IPS DF 4.7 (cell line): ENCODE measurements at regions not wholly inside any gene's neighbourhood (a gene's known extent, or its start where the extent isn't known, plus 50 kb on each side); places are given as distances from the start of the nearest gene placed in this dataset.

Experiments used
- DNase-seq: peaks from one replicate; pipeline ENCODE4 v3.0.0-alpha.2; 2013; ENCODE audit warnings: low spot score; ENCODE audit errors: extremely low read depth

DNA sequence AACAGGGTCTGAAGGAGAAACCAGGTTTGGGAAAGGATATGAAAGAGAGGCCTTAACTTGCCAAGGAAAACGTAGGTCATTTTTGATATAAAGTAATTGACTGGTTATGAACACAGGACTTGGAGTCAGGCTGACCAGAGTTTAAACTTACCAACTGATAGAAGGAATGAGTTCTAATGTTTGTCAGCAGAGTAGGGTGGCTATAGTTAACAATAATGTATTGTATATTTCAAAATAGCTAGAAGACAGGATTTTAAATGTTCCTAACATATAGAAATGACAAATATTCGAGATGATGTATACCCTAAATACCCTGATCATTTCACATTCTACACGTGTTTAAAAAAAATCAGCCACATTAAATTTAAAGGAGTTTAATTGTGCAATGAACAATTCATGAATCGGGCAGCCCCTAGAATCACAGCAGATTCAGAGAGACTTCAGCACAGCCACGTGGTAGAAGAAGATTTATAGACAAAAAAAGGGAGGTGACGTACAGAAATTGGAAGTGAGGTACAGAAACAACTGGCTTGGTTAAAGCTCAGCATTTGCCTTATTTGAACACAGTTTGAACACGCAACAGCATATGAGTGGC, 52.5 kb upstream of the PLEKHG7 start:
- no peak for DNase-seq

DNA sequence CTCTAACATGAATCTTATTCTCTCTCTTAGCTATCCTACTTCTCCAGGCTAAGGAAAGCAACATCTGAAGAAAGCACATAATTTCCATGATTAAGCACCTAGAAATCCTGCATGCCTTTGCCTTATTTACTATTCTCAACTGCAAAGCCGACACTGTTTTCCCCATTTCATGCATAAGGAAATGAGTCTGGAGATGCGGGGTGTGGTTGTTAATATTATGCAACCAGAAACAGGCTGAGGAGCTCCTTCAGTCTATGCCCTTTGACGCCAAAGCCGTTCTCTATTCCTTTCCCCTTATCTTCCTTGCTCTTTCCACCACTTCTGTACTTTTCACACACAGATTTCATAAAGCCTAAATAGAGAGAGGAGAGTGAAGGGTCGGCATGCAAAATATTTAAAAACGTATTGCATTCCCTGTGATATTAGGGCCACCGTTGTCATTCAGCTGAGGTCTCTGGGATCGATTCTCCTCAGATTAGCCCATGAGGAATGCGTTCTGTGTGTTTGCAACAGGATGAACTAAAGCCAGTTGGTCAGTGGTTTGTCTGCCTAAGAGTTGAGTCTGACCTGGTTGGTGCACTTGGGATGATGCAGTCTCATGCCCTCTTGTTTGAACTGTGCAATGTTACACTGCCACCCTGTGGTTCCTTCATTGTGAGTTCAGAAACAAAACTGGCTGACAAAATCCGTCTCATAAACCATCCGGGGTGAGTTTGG, 53.1 kb upstream of the PLEKHG7 start:
- DNase-seq, result peak; percentile 86

DNA sequence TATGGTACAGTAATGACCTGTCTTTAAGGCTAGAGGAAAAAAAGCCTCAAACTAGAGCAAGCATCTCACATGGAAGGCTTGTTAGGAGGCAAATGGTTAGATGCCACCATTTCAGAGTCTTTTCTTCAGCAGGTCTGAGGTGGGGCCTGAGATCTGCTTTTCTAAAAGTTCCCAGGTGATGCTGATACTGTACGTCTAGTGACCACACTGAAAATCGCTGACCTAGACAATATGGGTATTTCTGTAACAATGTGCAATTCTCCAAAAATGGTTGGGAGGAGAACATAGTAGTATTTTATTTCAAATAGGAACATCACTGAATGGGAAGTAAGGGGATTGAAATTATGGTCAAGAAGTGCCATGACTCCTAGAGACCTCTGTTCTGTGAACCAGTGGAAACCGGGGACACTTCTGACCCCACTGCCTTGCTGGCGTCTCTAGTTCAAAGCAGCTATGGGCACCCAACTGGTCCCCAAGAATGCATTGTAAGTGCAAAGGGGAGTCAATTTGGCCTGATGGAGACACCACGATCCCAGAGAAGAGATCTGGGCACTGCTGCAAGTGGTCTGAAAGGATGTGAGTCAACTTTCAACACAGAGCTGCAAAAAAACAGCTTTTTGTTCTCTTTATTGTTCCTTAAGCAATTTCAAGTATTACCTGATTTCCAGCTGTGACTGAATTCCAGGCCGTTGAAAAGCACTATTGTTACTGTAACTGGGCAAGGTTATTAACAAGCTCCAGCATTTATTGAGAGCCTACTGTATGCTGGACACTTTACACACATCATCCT, 54.4 kb upstream of the PLEKHG7 start:
- peak; percentile 16 for DNase-seq

DNA sequence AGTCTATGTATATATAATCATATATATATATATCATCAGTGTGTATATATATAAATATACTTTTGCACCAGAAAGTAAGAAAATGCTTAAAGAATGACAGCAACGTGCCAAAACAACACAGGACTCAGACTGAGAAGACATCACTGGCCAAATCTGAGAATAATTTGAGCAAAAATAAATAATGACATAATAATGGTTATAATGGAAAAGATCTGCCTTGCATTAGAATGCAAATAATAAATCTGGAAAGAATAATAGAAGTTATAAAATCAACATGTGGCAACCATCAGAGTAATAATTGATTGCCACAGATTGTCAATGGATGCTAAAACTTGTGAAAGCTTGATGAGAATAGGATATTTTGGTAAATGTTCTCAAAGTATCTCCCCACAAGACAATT, 61.5 kb upstream of the PLEKHG7 start:
- no peak for DNase-seq

DNA sequence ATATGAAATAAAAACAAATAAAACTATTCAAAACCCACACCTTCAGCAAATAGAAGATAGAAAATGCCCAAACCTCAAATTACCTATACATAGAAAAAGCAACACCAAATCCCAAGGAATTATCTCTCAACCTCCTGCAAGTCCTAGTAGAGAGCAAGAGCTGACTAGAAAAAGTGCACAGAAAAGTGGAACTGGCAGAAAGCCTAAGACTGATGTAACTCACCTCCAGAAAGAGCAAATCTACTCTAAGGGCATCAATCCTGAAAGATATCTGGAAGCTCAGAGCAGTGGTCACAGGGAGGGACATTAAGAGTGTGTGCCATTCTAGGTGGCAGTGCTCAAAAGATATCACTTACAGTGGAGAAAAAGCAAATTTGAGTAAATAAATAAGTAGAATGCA, 62.1 kb upstream of the PLEKHG7 start:
- DNase-seq, result no peak

DNA sequence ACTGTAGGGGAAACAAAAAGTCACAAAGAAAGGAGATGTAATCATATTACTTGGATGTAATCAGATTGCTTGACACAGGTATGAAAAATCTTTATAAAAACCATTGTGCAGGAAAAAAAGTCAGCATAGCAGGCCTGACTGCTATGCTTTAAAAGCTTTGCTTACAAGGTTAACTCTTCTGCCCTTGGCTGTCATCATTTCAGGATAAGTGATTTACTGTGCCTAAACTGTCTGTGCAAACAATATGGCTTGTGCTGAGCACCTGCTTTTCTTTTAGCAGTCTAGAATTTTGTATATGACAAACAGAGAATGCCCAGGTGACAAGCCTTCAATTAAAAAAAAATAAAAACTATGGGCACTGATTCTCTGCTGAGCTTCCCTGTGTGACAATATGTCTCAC, 63.8 kb upstream of the PLEKHG7 start:
- no peak for DNase-seq

DNA sequence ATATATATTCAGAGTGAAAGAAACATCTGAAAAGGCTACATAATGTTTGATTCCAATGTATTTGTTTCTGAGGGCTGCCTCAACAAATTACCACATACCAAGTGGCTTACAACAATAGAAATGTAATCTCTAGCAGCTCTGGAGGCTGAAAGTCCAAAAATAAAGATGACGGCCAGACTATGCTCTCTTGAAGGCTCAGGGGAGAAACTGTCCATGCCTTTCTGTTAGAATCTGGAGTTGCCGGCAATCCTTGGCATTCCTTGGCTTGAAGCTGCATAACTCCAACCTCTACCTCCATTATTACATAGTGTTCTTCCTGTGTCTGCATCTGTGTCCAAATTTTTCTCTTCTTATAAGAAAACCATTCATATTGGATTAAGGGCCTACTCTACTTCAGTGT, 68.1 kb upstream of the PLEKHG7 start:
- DNase-seq, result no peak

DNA sequence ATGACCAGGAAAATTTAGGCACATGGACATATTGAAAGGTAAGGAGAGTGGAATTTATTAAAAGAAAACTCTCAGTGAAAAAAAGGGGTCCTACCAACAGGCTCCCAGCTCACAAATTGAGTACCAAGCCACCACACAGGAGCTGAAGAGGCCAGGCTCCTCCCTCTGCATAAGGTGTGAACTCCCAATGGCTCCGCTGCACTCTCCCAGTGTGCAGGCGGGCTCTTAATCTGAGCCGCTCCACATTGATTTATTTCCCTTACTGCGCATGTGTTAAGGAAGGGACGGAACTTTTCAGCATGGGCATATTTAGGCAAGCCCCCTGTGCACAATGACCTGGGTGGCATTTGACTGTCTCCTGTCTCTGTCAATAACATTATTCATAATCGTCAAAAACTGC, 68.6 kb upstream of the PLEKHG7 start:
- DNase-seq, result no peak

DNA sequence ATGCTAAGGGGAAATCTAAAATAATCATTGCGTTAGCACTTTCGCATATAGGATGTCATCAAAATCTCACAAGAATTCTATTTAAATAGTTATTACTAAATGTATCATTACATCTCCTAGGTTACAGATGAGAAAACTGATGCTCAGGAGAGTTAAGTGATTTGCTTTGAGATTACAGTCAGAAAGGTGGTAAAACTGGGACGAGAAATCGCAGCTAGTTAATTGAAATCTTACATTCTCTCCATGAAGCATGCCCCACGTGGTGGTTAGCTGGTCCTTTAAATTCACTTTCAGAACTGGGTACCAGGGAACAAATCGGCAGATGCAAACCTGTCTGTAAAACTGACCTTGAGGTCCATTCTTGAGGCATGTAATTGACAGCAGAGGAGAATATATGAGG, 71.8 kb upstream of the PLEKHG7 start:
- DNase-seq, result no peak

DNA sequence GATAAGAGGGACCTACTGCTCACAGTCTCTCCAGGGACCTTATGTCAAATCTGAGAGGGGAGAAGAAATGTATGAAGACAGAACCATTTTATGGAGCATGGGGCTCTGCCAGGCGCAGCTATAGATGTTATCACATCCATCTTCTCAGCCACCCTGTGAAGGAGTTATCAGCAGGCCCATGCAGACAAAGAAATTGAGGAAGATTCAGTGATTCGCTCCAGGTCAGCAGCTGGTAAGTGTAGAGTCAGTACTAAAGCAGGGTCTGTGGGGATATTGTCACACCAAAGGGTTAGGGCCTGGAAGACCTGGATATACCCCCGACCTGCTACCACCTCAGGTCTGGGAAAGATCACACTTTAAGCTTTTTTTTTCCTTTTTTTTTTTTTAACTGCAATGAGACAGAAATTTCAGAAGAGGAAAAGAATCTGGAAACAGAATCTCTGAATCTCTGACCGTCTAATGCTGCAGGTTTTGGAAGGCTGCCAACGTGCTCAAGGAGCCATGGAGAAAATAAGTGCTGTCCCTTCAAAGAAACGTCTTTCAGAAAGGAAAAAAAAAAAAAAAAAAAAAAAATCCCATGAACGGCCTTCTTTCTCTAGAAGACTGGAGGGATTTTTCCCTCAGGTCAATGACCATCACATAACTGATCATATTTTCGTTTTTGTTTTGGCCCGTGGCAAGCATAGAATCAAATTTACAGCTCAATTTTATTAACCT, 73.3 kb upstream of the PLEKHG7 start:
- DNase-seq, result no peak

DNA sequence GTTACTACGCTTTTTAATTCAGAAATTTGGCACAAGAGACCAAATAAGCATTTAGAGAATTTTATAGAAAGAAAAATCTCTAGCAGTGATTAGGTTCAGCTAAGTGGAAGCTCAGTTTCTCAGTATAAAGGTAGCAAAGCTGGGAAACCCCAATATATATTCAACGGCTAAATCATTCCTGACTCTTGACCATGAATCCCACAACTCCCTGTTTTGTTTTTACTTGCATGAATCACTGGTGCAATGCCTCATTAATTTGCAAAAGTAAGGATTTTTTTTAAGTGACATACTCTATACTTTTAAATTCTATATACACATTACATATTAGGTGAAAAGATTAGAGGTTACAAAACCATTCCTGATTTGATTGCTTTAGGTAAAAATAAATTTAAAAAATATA, 74.3 kb upstream of the PLEKHG7 start:
- no peak for DNase-seq

DNA sequence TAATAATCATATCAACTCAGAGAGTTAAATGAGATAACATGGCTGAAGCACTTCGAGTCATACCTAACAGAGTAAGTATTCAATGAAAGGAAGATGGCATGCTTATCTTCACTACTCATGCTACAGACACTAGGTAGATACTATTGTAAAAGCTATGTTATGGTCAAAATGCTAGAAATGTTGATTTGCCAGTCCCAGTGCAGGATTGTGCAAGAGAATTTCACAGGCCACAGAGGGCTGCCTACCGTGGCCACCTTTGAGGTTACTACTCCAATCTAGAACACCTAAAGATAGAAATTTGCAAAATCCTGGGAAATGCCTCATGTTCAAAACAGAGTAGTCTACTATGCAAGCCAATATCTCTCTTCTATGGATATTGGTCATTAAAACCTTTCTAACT, 75.3 kb upstream of the PLEKHG7 start:
- DNase-seq, result no peak

DNA sequence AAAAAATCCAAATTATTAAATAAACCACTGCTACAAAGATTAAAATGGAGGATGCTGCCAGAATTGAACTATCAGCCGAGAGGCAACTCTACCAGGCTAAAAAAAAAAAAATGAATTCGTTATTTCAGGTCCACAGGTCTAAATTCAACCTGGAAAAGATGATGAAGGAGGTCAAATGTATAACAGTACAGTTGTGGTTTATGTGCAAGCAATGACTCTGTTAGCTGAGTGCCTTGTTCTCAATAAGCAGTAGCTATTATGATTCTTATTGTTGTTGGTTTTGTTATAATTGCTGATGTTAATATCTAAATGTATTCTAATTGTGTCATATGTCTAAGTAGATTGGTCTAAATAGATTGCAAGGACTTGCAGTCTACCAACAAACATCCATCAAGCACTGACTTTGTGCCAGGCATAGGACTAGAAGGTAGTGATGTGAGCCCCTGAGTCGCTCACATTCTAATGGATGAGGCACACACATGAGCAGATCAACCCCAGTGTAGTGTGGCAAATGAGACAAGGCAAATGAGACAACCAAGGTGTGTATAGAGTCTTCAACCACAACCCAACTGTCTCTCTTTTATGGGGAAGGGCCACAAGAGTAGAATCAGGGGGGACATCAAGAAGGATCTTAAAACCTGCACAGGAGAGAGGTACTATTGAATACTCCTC, 77.0 kb upstream of the PLEKHG7 start:
- DNase-seq, result no peak

DNA sequence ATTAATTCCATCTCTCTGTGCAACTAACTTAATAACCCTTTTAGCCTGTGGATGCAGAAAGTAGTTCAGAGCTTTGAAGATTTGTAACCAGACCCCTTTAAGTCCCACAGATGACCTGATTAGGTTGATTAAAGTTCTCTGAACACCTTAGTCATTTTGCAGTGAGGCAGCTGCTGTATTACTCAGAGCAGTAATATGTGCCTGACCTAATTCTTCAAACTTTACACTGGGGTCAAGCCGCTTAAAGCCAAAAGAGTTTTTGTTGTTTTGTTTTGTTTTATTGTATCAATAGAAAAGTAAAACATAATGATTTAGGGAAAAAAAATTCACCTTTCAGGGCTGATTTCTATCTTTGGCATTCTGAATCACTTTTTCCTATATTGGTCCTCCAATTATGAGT, 78.6 kb upstream of the PLEKHG7 start:
- DNase-seq, result no peak

DNA sequence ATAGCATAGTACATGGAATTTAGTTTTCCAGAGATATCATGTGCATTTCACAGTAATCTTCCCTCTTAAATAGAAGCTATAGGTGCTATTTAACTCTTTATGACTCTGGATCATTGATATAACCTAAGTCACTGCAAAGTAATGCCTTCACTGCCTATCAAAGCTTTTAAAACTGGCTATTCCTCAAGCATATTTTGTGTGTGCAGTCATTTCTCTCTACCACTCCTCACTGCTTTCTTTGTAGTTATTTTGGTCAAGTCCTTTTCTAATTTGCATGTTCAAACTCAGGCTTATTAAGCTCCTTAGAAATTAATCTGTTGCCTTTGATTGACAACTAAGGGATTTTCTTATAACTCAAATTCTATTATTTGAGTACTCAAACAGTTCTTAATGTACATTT, 79.4 kb upstream of the PLEKHG7 start:
- no peak for DNase-seq

DNA sequence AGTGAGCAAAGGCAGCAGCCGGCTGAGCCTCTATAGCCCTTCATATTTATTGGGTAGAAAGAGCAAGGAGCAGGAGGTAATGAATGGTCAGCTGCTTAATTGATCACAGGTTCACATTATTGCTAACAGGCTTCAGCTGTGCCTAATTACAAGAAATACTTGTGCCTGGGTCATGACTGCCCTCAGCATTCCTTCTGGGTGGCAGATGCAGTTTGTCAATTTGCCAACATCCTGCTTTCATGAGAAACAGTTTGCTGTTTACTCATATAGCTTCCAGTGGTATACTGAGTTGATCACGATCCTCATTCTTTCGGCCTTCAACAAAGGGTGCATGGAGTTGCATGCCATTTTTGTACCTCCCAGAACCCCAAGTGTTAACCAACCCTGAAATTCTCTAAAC, 81.0 kb upstream of the PLEKHG7 start:
- no peak for DNase-seq

DNA sequence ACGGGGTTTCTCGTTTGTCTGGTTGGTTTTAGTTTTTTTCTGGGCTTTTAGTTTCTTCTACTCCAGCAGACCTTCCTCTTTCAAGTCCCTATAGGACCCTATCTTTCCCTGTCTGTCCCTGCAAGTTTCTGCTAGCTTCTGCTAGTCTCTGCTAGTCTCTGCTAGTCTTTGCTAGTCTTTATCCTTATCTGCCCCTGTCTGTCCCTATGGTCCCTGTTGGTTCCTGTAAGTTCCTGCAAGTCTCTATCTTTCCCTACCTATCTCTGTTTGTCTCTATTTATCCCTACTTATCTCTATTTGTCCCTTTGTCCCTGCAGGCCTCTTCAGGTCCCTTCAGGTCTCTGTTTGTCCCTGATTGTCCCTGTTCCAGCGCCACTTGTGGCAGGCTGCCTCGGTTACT, 81.5 kb upstream of the PLEKHG7 start:
- DNase-seq, result no peak

DNA sequence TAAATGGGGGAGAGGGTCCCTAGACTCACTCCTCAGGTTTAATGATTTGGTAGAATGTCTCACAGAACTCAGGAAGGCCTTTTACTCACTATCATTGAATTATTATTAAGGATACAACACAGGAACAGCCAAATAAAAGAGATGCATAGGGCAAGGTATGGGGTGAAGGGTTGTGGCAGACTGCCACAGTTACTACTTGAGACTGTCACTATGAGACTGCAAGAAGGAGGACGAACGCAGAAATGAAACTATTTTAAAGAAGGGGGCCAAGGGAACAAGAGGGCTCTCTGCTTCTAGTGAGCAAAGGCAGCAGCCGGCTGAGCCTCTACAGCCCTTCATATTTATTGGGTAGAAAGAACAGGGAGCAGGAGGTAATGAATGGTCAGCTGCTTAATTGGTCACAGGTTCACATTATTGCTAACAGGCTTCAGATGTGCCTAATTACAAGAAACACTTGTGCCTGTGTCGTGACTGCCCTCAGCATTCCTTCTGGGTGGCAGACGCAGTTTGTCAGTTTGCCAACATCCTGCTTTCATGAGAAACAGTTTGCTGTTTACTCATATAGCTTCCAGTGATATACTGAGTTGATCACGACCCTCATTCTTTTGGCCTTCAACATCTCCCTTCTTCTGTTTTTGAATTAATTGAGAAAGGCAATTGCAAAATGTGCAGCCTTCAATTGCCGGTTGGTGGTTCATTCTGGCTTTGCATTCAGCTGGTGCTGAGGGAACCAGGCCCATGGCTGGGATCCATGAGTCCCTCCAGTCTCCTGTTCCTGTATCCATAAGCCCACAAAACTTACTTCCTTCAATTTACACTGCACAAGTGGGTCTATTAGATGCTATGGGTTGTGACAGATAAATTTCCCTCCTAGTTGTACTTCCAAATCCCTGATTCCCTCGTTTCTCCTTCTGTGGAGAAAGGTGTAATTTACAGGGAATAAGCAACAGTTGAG, 82.8 kb upstream of the PLEKHG7 start:
- DNase-seq, result no peak

DNA sequence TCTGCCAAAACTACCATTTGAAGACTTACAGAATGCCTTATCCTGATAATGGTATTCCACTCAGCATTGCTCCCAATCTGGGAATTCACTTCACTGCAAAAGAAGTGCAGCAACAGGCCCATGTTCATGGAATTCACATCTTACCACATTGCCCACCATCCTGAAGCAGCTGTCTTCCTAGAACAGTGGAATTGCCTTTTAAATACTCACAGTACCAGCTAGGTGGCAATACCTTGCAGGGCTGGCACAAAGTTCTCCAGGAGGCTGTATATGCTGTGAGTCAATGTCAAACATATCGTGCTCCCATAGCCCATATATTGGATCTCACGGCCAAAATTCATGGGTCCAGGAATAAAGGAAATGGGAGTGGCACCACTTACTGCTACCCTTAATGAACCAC, 83.8 kb upstream of the PLEKHG7 start:
- DNase-seq, result no peak

DNA sequence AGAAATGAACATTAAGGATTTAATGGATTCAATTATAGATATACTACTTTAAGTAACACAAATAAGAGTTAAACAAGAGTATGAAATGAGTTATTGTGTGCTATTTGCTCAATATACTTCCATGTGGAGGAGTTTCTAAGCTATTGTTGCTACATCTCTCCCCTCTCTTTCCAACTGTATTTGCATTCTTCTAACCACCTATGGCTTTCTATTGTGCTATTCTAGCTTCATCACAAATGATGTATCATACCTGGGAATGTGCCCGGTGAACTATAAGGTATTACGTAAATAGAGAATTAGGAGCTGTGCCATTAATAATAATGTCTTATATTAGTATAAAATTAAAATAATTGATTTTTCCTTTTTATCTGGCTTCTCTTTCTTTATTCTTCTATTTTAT, 87.1 kb upstream of the PLEKHG7 start:
- DNase-seq, result no peak
